ENCODE measurements at regions not wholly inside any gene's neighbourhood (a gene's known extent, or its start where the extent isn't known, plus 50 kb on each side); places are given as distances from the start of the nearest gene placed in this dataset.

DNA sequence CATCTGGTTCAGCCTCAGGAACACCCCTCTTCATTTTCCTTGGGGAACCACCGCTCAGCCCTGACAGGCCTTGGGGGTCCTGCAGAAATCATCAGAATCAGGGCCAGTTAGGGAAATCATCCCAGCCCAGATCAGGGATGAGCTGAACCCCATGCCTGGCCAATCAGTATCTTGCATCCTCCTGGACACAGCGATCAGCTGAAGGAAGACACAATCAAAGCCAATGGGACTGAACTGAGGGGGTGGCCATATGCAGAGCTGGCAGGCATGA is 395.4 kb downstream of the MATN1 start:
- Histone ChIP-seq H3K4me3 (ENCODE audit: low read depth in 1 of 2, low read length in 2 of 2) (no peak overlapping the region), H3K27me3 (ENCODE audit: low read depth, low read length) (no peaks in the 10 kb centered on the region), H3K27ac (ENCODE audit: low read length) (no peak overlapping the region), H3K9me3 (ENCODE audit: control insufficient read depth in 1 of 2, low read length in 2 of 2) (no peaks in the 10 kb centered on the region), H3K4me1 (ENCODE audit: control insufficient read depth in 1 of 2, insufficient read depth in 2 of 2, low read length in 2 of 2) (no peaks in the 10 kb centered on the region), H3K36me3 (ENCODE audit: control insufficient read depth in 1 of 2, insufficient read depth in 2 of 2, low read length in 2 of 2) (no peaks in the 10 kb centered on the region)

DNA sequence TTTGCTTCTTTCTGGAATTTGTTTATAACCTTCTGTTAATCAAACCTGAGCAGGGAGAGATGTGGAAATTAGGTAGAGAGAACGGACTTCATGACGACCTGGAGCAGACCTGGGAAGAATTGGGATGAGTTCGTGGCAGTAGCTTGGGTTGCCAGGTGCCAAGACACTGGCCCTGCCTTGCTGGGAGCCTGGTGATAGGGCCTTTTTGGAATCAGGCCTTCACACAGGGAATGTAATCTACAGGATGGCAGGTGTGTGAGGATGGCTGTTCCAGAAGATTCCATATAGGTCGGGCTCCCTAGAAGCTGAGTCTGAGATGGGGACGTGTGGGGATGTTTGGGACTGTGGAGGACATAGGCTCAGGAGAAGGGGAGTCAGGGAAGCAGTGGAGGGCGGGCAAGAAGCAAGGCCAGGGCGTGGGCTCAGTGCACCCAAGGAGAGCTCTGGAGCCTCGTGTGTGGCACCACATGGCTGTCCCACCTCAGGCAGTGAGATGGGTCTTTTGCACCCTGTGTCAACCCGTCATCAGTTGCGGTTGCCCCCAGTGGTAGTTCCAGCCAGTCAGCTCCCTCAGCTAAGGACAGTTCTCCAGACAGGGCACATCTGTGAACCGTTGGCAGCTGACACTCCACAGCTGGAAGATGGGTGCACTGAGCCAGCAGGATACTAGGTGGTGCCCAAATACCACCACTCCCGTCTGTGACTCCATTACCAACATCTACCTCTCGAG is 395.9 kb downstream of the MATN1 start:
- Histone ChIP-seq H3K27me3 (ENCODE audit: low read depth, low read length) (no peaks in the 10 kb centered on the region), H3K4me1 (ENCODE audit: control insufficient read depth in 1 of 2, insufficient read depth in 2 of 2, low read length in 2 of 2) (no peaks in the 10 kb centered on the region), H3K36me3 (ENCODE audit: control insufficient read depth in 1 of 2, insufficient read depth in 2 of 2, low read length in 2 of 2) (no peaks in the 10 kb centered on the region), H3K27ac (ENCODE audit: low read length) (no peak overlapping the region), H3K4me3 (ENCODE audit: low read depth in 1 of 2, low read length in 2 of 2) (no peak overlapping the region), H3K9me3 (ENCODE audit: control insufficient read depth in 1 of 2, low read length in 2 of 2) (no peaks in the 10 kb centered on the region)

DNA sequence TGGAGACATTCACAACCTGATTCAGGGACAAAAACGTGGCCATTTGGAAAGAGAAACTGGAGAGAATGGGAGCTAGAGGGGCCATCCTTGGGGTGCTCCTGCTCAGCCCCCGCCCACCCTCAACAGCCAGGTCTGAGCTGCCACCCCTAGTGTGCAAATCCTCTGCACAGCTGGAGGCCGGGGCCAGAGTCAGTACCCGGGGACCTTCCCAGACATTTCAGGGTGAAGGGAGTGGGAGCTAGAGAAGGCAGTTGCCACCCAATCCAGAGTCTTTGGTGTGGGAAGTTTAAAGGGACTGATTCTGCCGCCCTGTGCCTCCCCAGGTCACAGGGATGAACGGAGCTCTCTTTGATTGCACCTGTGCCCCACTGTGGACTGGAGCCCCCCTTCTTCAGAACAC is 397.4 kb downstream of the MATN1 start:
- no peaks in the 10 kb centered on the region for H3K27me3 ChIP-seq (ENCODE audit: low read depth, low read length)
- H3K36me3 ChIP-seq (ENCODE audit: control insufficient read depth in 1 of 2, insufficient read depth in 2 of 2, low read length in 2 of 2) = no peaks in the 10 kb centered on the region
- no peaks in the 10 kb centered on the region for H3K9me3 ChIP-seq (ENCODE audit: control insufficient read depth in 1 of 2, low read length in 2 of 2)
- H3K27ac ChIP-seq (ENCODE audit: low read length) = no peak overlapping the region
- no peak overlapping the region for H3K4me3 ChIP-seq (ENCODE audit: low read depth in 1 of 2, low read length in 2 of 2)
- peaks cover 0 to 3% of the 10 kb centered on the region in 2 donors for H3K4me1 ChIP-seq (ENCODE audit: control insufficient read depth in 1 of 2, insufficient read depth in 2 of 2, low read length in 2 of 2)

DNA sequence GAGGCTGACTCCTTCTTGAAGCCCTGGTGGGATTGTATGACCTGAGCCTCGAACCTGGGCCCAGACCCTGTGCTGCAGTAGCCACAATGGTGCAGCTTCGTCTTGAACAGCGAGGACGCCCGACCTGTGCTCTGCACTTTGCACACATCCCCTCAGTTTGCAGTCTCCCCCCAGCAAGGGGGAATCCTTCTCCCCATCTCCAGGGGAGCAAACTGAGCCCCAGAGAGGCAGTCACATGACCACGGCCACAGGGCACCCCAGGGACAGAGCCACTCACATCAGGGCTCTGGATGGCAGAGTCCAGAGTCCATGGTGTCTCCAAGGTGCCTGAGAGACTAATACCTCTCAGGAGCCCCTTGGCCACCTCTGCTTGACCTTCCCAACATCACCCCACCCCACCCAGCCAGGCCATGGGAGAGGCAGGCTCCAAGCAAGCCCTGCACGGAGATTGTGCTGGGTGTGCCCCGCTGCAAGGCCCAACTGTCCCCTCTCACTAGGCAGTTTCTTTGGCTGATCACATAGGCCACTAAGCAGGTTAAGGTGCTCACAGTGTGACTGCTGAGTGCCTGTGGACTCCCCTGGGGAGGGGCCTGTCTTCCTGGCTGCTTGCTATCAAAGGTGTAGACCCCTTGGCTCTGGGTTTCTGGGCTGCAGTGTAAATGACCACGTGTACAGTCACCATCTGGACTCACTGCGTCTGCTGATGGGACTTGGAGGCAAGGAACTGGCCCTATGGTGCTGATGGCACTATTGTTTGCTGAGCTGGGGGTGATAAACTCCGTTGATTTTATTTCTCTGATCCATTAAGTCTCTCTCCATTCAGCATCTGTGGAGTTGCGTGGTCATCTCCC is 398.1 kb downstream of the MATN1 start:
- Histone ChIP-seq H3K27ac (ENCODE audit: low read length) (no peak overlapping the region), H3K9me3 (ENCODE audit: control insufficient read depth in 1 of 2, low read length in 2 of 2) (no peaks in the 10 kb centered on the region), H3K4me3 (ENCODE audit: low read depth in 1 of 2, low read length in 2 of 2) (no peak overlapping the region), H3K36me3 (ENCODE audit: control insufficient read depth in 1 of 2, insufficient read depth in 2 of 2, low read length in 2 of 2) (no peaks in the 10 kb centered on the region), H3K27me3 (ENCODE audit: low read depth, low read length) (no peaks in the 10 kb centered on the region), H3K4me1 (ENCODE audit: control insufficient read depth in 1 of 2, insufficient read depth in 2 of 2, low read length in 2 of 2) (peaks cover 0 to 3% of the 10 kb centered on the region in 2 donors)

DNA sequence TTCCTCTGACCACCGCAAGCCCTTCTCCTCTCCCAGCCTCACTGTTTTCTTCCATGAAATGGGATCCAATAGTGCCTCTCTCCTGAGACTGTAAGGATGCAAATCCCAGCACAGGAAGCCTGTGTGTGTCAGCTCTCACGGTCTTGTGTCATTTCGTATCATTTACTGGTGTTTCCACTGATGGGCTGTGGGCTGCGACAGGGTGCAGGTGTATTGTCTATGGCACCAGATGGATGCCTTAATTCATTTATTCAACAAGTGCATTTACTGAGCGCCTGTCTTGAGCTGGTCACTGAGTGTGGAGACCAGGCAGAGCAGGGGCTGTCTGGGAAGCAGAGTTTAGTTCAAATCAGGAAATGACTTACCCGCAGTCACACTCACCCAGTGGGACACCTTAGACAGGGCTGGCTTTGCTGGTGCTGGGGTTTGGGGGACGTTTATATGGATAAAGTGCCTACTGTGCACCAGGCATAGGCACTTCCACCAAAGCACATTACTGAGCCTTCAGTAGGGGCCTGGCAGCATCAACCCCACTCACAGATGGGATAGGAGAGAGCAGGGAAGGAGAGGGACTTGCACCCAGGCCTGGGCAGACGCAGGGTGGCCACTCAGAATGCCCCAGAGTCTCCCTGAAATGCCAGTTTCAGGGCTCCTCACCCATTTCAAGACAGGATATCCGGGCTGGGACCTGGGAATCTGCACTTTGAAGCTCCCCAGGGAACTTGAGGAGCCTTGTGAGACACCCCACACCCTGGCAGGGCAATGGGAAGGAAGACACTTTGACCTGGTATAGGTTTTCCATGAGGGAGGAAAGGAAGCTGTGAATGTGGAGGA is 398.9 kb downstream of the MATN1 start:
- no peaks in the 10 kb centered on the region for H3K36me3 ChIP-seq (ENCODE audit: control insufficient read depth in 1 of 2, insufficient read depth in 2 of 2, low read length in 2 of 2)
- peaks cover 0 to 3% of the 10 kb centered on the region in 2 donors for H3K4me1 ChIP-seq (ENCODE audit: control insufficient read depth in 1 of 2, insufficient read depth in 2 of 2, low read length in 2 of 2)
- H3K27ac ChIP-seq (ENCODE audit: low read length) = no peak overlapping the region
- no peaks in the 10 kb centered on the region for H3K27me3 ChIP-seq (ENCODE audit: low read depth, low read length)
- H3K9me3 ChIP-seq (ENCODE audit: control insufficient read depth in 1 of 2, low read length in 2 of 2) = no peaks in the 10 kb centered on the region
- H3K4me3 ChIP-seq (ENCODE audit: low read depth in 1 of 2, low read length in 2 of 2) = no peak overlapping the region

DNA sequence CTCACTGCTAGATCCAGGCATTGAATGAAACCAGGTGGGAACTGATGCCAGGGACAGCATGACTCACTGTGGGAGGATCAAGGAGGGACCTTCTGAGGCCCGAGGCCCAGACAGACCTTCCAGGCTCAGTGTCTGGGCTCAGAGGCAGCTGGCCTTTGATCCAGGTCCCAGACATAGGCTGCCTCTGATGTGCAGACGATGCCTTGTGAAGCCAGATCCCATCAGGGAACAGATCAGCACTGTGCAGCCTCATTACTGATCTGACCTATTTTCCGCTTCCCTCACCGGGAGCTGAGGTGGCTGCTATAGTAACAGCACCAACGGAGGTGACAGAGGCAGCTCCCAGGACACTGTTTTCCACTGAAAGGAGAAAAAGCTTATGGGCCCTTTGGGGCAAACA is 399.5 kb downstream of the MATN1 start:
- Histone ChIP-seq H3K4me3 (ENCODE audit: low read depth in 1 of 2, low read length in 2 of 2) (no peak overlapping the region), H3K27ac (ENCODE audit: low read length) (no peak overlapping the region), H3K9me3 (ENCODE audit: control insufficient read depth in 1 of 2, low read length in 2 of 2) (no peaks in the 10 kb centered on the region), H3K36me3 (ENCODE audit: control insufficient read depth in 1 of 2, insufficient read depth in 2 of 2, low read length in 2 of 2) (no peaks in the 10 kb centered on the region), H3K27me3 (ENCODE audit: low read depth, low read length) (no peaks in the 10 kb centered on the region), H3K4me1 (ENCODE audit: control insufficient read depth in 1 of 2, insufficient read depth in 2 of 2, low read length in 2 of 2) (peaks cover 0 to 3% of the 10 kb centered on the region in 2 donors)

DNA sequence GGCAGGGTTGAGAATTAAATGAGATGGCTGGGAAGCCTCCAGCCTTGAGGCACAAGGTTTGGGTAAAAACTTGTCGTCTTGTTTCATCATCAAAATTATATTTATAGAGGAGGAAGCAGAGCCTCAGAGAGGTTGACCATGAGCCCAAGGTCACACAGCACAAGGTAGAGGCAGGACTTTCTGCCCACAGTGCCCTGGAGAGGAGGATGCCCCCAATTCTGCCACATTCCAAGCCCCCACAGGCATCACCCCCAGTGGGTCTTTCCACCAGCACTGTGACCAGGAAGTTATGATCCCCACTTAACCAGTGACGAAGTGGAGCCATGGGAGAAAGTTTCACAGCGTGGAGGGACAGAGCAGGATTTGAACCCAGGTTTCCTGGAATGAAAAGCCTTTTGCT is 400.0 kb downstream of the MATN1 start:
- Histone ChIP-seq H3K27ac (ENCODE audit: low read length) (no peak overlapping the region), H3K4me3 (ENCODE audit: low read depth in 1 of 2, low read length in 2 of 2) (no peak overlapping the region), H3K9me3 (ENCODE audit: control insufficient read depth in 1 of 2, low read length in 2 of 2) (no peaks in the 10 kb centered on the region), H3K4me1 (ENCODE audit: control insufficient read depth in 1 of 2, insufficient read depth in 2 of 2, low read length in 2 of 2) (peaks cover 0 to 3% of the 10 kb centered on the region in 2 donors), H3K36me3 (ENCODE audit: control insufficient read depth in 1 of 2, insufficient read depth in 2 of 2, low read length in 2 of 2) (no peaks in the 10 kb centered on the region), H3K27me3 (ENCODE audit: low read depth, low read length) (no peaks in the 10 kb centered on the region)

DNA sequence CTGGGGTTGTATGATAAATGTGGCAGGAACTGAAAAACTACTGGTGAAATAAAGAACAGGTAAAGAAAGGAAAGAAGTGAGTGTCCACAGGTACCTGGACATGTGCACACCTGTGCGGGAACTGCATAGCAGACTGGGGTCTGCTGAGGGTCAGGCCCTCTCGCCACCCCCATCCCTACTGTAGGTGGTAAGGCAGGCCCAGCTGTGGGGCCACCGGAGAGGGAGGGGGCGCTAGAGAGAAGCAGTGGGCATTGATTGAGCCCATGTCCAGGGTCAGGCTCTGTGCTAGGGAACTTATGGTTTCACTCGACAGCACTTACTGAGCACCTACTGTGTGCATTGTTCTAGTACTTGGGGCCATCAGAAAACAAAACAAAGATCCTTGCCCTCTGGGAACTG is 400.5 kb downstream of the MATN1 start:
- Histone ChIP-seq H3K9me3 (ENCODE audit: control insufficient read depth in 1 of 2, low read length in 2 of 2) (no peaks in the 10 kb centered on the region), H3K27me3 (ENCODE audit: low read depth, low read length) (no peaks in the 10 kb centered on the region), H3K27ac (ENCODE audit: low read length) (no peak overlapping the region), H3K36me3 (ENCODE audit: control insufficient read depth in 1 of 2, insufficient read depth in 2 of 2, low read length in 2 of 2) (no peaks in the 10 kb centered on the region), H3K4me1 (ENCODE audit: control insufficient read depth in 1 of 2, insufficient read depth in 2 of 2, low read length in 2 of 2) (peaks cover 0 to 3% of the 10 kb centered on the region in 2 donors), H3K4me3 (ENCODE audit: low read depth in 1 of 2, low read length in 2 of 2) (no peak overlapping the region)

DNA sequence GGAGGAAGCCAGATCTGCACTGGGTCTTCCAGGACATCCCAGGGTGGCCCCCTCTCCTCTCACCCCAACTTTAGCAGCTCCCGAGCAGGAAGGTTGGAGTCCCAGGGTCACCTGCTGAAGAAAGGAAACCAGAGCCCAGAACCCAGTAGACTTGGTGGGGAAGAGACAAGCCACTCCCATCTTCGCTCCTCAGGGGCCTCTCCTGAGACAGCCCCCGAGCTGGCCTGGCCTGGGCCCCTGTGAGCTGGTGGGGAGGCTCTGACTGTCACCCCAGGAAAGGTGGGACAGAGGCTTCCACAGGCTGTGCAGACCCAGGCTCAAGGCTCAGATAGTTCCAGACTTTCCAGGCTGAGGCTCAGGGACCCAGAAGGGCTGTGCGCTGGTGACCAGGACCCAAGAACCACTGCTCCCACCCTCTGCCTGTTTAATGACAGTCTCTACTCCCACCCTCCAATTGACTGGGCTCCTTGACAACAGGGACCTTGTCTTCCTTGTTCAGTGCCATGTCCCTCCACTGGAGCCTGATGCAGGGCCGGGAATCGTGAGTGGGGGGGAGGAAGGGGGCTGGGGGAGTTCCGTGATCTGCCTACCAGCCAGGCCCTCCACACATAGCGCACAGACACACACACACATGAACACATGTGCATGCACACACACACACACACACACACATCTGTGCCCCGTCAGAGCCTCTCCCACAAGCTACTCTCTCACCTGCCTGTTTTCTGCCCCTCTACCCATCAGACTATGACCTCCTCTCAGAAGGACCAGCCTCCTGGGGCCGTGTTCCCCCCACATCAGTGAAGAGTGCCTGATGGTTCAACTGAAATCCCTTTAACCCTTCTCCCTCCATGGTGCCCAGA is 401.2 kb downstream of the MATN1 start:
- Histone ChIP-seq H3K4me1 (ENCODE audit: control insufficient read depth in 1 of 2, insufficient read depth in 2 of 2, low read length in 2 of 2) (peaks cover 0 to 3% of the 10 kb centered on the region in 2 donors), H3K27ac (ENCODE audit: low read length) (no peak overlapping the region), H3K36me3 (ENCODE audit: control insufficient read depth in 1 of 2, insufficient read depth in 2 of 2, low read length in 2 of 2) (no peaks in the 10 kb centered on the region), H3K9me3 (ENCODE audit: control insufficient read depth in 1 of 2, low read length in 2 of 2) (no peaks in the 10 kb centered on the region), H3K4me3 (ENCODE audit: low read depth in 1 of 2, low read length in 2 of 2) (no peak overlapping the region), H3K27me3 (ENCODE audit: low read depth, low read length) (no peaks in the 10 kb centered on the region)

DNA sequence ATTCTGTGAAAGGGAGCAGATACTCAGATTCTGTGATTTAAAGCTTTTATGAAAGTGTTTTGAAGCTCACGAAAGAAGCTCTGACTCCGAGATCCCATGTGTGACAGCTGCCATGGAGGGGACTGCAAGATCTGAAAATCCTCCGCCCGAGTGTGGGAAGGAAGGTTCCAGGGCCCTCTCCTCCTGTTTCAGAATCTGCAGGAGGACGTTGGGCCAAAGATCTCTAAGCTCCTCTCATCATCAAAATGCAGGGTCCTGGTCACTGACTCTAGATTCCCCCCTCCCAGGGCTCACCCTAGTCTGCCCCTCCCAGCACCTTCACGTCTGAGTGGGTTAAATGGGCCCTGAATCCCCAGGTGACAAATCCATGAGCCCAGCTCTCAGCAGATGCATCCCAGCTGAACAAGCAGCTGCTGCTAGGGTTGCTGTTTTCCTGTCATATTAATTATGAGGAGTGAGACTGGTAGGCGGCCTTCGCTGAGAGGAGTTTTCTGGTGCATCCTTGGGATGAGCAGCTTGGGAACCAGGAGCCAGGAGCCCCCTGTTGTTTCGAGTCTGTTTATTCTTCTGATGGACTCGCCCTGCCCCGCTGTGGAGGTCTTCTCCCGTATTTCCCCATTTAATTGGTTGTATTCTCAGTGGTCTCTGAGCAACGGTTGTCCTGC is 402.0 kb downstream of the MATN1 start:
- Histone ChIP-seq H3K36me3 (ENCODE audit: control insufficient read depth in 1 of 2, insufficient read depth in 2 of 2, low read length in 2 of 2) (no peaks in the 10 kb centered on the region), H3K4me3 (ENCODE audit: low read depth in 1 of 2, low read length in 2 of 2) (no peak overlapping the region), H3K9me3 (ENCODE audit: control insufficient read depth in 1 of 2, low read length in 2 of 2) (peaks cover 0 to 6% of the 10 kb centered on the region in 2 donors), H3K27me3 (ENCODE audit: low read depth, low read length) (no peaks in the 10 kb centered on the region), H3K27ac (ENCODE audit: low read length) (no peak overlapping the region), H3K4me1 (ENCODE audit: control insufficient read depth in 1 of 2, insufficient read depth in 2 of 2, low read length in 2 of 2) (peaks cover 0 to 3% of the 10 kb centered on the region in 2 donors)
